ENCODE measurements at regions not wholly inside any gene's neighbourhood (a gene's known extent, or its start where the extent isn't known, plus 50 kb on each side); places are given as distances from the start of the nearest gene placed in this dataset.

- BruUV-seq (replicated peaks) = no TSS peak
- TF ChIP-seq TCF7L2 (IDR thresholded peaks at IDR 0.05; ENCODE audit: low read depth, low read length) (no peak), REST (IDR thresholded peaks at IDR 0.05; ENCODE audit: insufficient read depth in 1 of 2, low read depth in 2 of 2, low read length in 1 of 2) (no peak), POLR2AphosphoS5 (IDR thresholded peaks at IDR 0.05; ENCODE audit: low read depth, low read length) (no peak), CTCF (IDR thresholded peaks at IDR 0.05) (no peak), SIN3A (IDR thresholded peaks at IDR 0.05; ENCODE audit: borderline replicate concordance, insufficient read depth, low read depth, low read length) (no peak)
- H3K4me1 ChIP-seq (ENCODE audit: control insufficient read depth, insufficient read depth, low read length) = no peaks in the 10 kb centered on the region
- H3K9me3 ChIP-seq (ENCODE audit: control insufficient read depth, insufficient read depth, low read depth, low read length) = no peaks in the 10 kb centered on the region
- no peaks in the 10 kb centered on the region for H3K36me3 ChIP-seq (ENCODE audit: control insufficient read depth, insufficient read depth, low read length)
- DNase-seq (ENCODE audit: low read depth, low spot score) (no peak), ATAC-seq (no peak)
- intact Hi-C loops (cut with micrococcal nuclease; ENCODE audit: unreplicated experiment) = no loop called here
- ChIA-PET POLR2A (no interaction called here), CTCF (no interaction called here)
- no peaks in the 10 kb centered on the region for H3K27me3 ChIP-seq (ENCODE audit: control insufficient read depth, insufficient read depth, low read length)
- no peak overlapping the region for H3K27ac ChIP-seq (ENCODE audit: low read length)
- no peak overlapping the region for H3K4me3 ChIP-seq (ENCODE audit: low read depth in 2 of 2, low read length in 2 of 2)
- in situ Hi-C loops (cut with HindIII; ENCODE audit: low pct_unique_long_range_greater_than_20kb, low sequenced_read_pairs) = no loop called here
Observed at GRCh38 chr4:90051999-90052398, 75.2 kb upstream of the CCSER1 start.

- Histone ChIP-seq H3K27me3 (ENCODE audit: control insufficient read depth, insufficient read depth, low read length) (no peaks in the 10 kb centered on the region), H3K4me1 (ENCODE audit: control insufficient read depth, insufficient read depth, low read length) (no peaks in the 10 kb centered on the region), H3K9me3 (ENCODE audit: control insufficient read depth, insufficient read depth, low read depth, low read length) (no peaks in the 10 kb centered on the region), H3K4me3 (ENCODE audit: low read depth in 2 of 2, low read length in 2 of 2) (no peak overlapping the region), H3K27ac (ENCODE audit: low read length) (no peak overlapping the region), H3K36me3 (ENCODE audit: control insufficient read depth, insufficient read depth, low read length) (no peaks in the 10 kb centered on the region)
- intact Hi-C loops (cut with micrococcal nuclease; ENCODE audit: unreplicated experiment) = no loop called here
- TF ChIP-seq TCF7L2 (IDR thresholded peaks at IDR 0.05; ENCODE audit: low read depth, low read length) (no peak), CTCF (IDR thresholded peaks at IDR 0.05) (no peak), REST (IDR thresholded peaks at IDR 0.05; ENCODE audit: insufficient read depth in 1 of 2, low read depth in 2 of 2, low read length in 1 of 2) (no peak), POLR2AphosphoS5 (IDR thresholded peaks at IDR 0.05; ENCODE audit: low read depth, low read length) (no peak), SIN3A (IDR thresholded peaks at IDR 0.05; ENCODE audit: borderline replicate concordance, insufficient read depth, low read depth, low read length) (no peak)
- in situ Hi-C loops (cut with HindIII; ENCODE audit: low pct_unique_long_range_greater_than_20kb, low sequenced_read_pairs) = no loop called here
- no TSS peak for BruUV-seq (replicated peaks)
- DNase-seq (ENCODE audit: low read depth, low spot score) (no peak), ATAC-seq (no peak)
- POLR2A ChIA-PET = no interaction called here
- CTCF ChIA-PET = no interaction called here
Observed at GRCh38 chr4:90057091-90057490, 70.1 kb upstream of the CCSER1 start.

Data from Panc1 (cell line).